Gastrocnemius medialis (tissue), 4 donors: ENCODE measurements at regions not wholly inside any gene's neighbourhood (a gene's known extent, or its start where the extent isn't known, plus 50 kb on each side); places are given as distances from the start of the nearest gene placed in this dataset.

Experiments used
- CTCF ChIP-seq, 5 experiments: fragments of 450-650 bp in 3 of 5; fragments of 200-600 bp in 2 of 5; sonication (generic) in 2 of 5; IDR thresholded peaks in 4 of 5; conservative IDR thresholded peaks in 1 of 5; 1 replicate in 4 of 5; 2 replicates in 1 of 5; pipeline ENCODE4 v1.5.1; 2016 to 2019; ENCODE audit warnings: antibody characterized with exemption in 5 of 5, mild to moderate bottlenecking in 3 of 5, moderate library complexity in 3 of 5
- POLR2A ChIP-seq, 2 donors: fragments of 450-650 bp; IDR thresholded peaks; one replicate each; pipeline ENCODE4 v1.6.1; 2017; ENCODE audit warnings: antibody characterized with exemption in 2 of 2, mild to moderate bottlenecking in 2 of 2, moderate library complexity in 2 of 2

GRCh38 chr18:40670668-40671375 lies 1284.2 kb upstream of the PIK3C3 start:
- no peak for TF ChIP-seq CTCF (IDR thresholded peaks at IDR 0.05 in 4 of 5, conservative IDR thresholded peaks at IDR 0.05 in 1 of 5)
- no peak for TF ChIP-seq POLR2A (IDR thresholded peaks at IDR 0.05)
